NCI-H1417 (cell line): ENCODE measurements at regions not wholly inside any gene's neighbourhood (a gene's known extent, or its start where the extent isn't known, plus 50 kb on each side); places are given as distances from the start of the nearest gene placed in this dataset.
"Not testable (repeated sequence)": the region's sequence is repeated elsewhere in the genome, so short reads cannot be mapped to it uniquely, and the experiment has no call there.

Source experiments
- DNase-seq, 3 experiments: peaks; one replicate each; lab custom pipeline; 2025; lab: John Stamatoyannopoulos, UW

- DNase-seq, result no peak
These were observed 717.0 kb downstream of the DNAH5 start for GRCh38 chr5:13227513-13227912.

GRCh38 chr5:13218518-13218917 lies 726.0 kb downstream of the DNAH5 start:
- no peak for DNase-seq

GRCh38 chr5:13217636-13218035 lies 726.9 kb downstream of the DNAH5 start:
- no peak for DNase-seq

GRCh38 chr5:13215806-13216205 lies 728.7 kb downstream of the DNAH5 start:
- DNase-seq, result no peak

GRCh38 chr5:13215370-13215769 lies 729.1 kb downstream of the DNAH5 start:
- no peak for DNase-seq

GRCh38 chr5:13214182-13214581 lies 730.3 kb downstream of the DNAH5 start:
- DNase-seq, result no peak

- no peak for DNase-seq
These were observed 731.6 kb downstream of the DNAH5 start for GRCh38 chr5:13212886-13213285.

- DNase-seq, result no peak
These were observed 733.4 kb downstream of the DNAH5 start for GRCh38 chr5:13211064-13211463.

GRCh38 chr5:13207112-13207511 lies 737.4 kb downstream of the DNAH5 start:
- no peak for DNase-seq

- no peak for DNase-seq
These were observed 743.5 kb downstream of the DNAH5 start for GRCh38 chr5:13201022-13201421.

- not testable (repeated sequence) for DNase-seq
These were observed 746.3 kb downstream of the DNAH5 start for GRCh38 chr5:13198226-13198625.

GRCh38 chr5:13189532-13189931 lies 755.0 kb downstream of the DNAH5 start:
- no peak for DNase-seq

- DNase-seq, result no peak
These were observed 756.1 kb downstream of the DNAH5 start for GRCh38 chr5:13188371-13188770.

- DNase-seq, result peak in 2 of 3 experiments; percentile 7 to 69
These were observed 757.3 kb downstream of the DNAH5 start for GRCh38 chr5:13187186-13187585.

GRCh38 chr5:13186177-13186576 lies 758.3 kb downstream of the DNAH5 start:
- DNase-seq, result no peak

GRCh38 chr5:13179407-13180087 lies 764.9 kb downstream of the DNAH5 start:
- DNase-seq, result peak in 2 of 3 experiments; percentile 14 to 45

GRCh38 chr5:13143630-13144029 lies 800.9 kb downstream of the DNAH5 start:
- DNase-seq, result no peak

- no peak for DNase-seq
These were observed 801.3 kb downstream of the DNAH5 start for GRCh38 chr5:13143214-13143613.

GRCh38 chr5:13133951-13134350 lies 810.5 kb downstream of the DNAH5 start:
- DNase-seq, result peak in 1 of 3 experiments; percentile 12

GRCh38 chr5:13115476-13115875 lies 829.0 kb downstream of the DNAH5 start:
- DNase-seq, result no peak

GRCh38 chr5:13108265-13108664 lies 836.2 kb downstream of the DNAH5 start:
- DNase-seq, result no peak

- no peak for DNase-seq
These were observed 837.0 kb downstream of the DNAH5 start for GRCh38 chr5:13107537-13107936.

GRCh38 chr5:13081116-13081515 lies 863.4 kb downstream of the DNAH5 start:
- DNase-seq, result no peak

GRCh38 chr5:13072936-13073335 lies 871.6 kb downstream of the DNAH5 start:
- not testable (repeated sequence) for DNase-seq
